GM18505 (cell line): ENCODE measurements at regions not wholly inside any gene's neighbourhood (a gene's known extent, or its start where the extent isn't known, plus 50 kb on each side); places are given as distances from the start of the nearest gene placed in this dataset.

Experiments used
- ATAC-seq: cut with Tn5 transposase; IDR thresholded peaks from one replicate; pipeline ENCODE4 v1.9.1; 2021; ENCODE audit not compliant: unreplicated experiment
- POLR2A ChIP-seq: IDR thresholded peaks from 4 replicates; pipeline ENCODE4 v1.6.1; 2011; ENCODE audit warnings: borderline replicate concordance; ENCODE audit not compliant: insufficient read depth, insufficient read length; ENCODE audit errors: extremely low read depth

DNA sequence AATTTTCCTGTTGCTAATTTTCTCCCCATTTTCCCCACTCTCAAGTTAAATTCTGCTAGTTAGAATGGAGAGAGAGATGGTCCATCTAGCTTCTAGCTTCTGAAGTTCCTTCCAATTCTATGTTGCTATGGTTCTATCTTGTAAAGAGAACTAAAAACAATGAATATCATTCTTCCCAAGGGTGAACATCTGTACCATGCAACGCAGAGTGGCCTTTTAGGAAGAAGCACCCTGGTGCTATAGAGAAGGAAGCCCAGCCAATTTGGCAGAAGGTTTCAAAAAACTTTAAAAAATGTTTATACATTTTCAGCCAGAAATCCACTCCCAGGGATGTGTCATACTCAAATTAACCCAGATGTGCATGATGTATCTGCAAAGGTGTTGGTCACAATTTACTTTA lies 149.1 kb downstream of the SEMA6D start:
- ATAC-seq: no peak

GRCh38 chr15:47870300-47870955 lies 153.1 kb downstream of the SEMA6D start:
- ATAC-seq: no peak
- TF ChIP-seq POLR2A: no peak

More for the DNA sequence above, 149.1 kb downstream of the SEMA6D start:
- no peak for TF ChIP-seq POLR2A

GRCh38 chr15:47870956-47871625 lies 153.8 kb downstream of the SEMA6D start:
- ATAC-seq: no peak
- TF ChIP-seq POLR2A: no peak

DNA sequence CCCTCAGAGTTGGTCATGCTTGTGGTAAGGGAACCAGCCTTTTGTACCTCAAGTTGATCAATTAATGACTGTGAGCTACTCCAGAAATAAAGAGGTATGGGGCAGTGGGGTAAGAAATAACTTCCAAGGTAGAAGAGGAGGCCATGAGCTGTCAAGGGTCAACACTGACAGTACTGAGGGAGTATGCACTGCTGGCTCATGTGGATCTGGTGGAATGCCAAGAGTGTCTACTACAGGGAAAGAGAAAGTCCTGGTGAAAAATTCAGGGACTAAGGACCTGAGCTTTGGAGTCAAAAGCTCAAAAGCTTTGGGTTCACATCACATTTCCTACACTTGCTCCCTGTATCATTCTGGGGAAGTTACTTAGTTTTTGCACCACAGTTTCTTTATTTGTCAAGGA lies 154.9 kb downstream of the SEMA6D start:
- TF ChIP-seq POLR2A: no peak
- ATAC-seq: no peak

GRCh38 chr15:47872869-47873432 lies 155.6 kb downstream of the SEMA6D start:
- ATAC-seq: no peak
- no peak for TF ChIP-seq POLR2A

- ATAC-seq: no peak
- TF ChIP-seq POLR2A: no peak
Measured at GRCh38 chr15:47876986-47877385, 159.7 kb downstream of the SEMA6D start.

DNA sequence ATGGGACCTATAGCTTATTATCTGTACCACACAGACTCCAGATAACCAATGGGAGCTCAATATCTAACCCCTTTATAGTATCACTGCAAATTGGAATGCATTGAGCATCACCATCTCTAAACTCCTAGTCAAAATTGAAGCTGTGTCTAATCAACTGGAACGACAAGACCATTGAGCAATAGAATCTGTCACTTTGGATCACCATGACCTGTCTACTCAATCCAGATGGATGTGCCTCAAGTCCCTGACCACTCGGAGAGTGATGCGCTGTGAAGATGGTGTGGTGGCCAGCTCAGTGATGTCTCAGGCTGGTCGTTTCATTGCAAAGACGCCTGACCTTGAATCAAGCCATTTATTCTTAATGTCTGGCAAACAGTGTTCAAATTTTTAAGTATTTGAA lies 160.5 kb downstream of the SEMA6D start:
- TF ChIP-seq POLR2A: no peak
- no peak for ATAC-seq

- ATAC-seq: no peak
- no peak for TF ChIP-seq POLR2A
Measured at GRCh38 chr15:47885920-47886319, 168.6 kb downstream of the SEMA6D start.

DNA sequence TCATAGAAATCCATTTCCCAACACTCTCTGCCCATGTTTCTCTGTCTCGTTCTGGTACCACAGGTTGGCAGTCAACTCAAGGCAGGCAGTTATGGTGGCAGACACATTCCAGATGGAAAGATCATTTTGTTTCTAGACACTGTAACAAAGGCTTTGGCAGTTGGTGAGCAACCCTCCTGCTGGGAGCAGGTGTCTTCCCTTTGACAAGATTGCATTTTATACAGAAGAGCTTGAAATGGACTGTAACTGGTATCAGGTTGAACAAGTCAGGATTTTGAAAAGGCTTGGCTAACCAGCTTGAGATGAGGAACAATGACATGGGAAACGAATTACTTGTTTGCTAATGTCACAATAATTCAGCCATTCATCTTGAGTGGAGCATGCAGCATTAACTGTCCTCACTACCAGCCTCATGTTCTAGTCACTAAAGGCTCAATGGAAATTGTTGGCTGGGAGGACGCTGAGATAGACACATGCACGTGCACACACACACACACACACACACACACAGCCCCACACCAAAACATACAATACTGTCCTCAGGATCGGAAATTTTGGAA lies 170.0 kb downstream of the SEMA6D start:
- no peak for ATAC-seq

DNA sequence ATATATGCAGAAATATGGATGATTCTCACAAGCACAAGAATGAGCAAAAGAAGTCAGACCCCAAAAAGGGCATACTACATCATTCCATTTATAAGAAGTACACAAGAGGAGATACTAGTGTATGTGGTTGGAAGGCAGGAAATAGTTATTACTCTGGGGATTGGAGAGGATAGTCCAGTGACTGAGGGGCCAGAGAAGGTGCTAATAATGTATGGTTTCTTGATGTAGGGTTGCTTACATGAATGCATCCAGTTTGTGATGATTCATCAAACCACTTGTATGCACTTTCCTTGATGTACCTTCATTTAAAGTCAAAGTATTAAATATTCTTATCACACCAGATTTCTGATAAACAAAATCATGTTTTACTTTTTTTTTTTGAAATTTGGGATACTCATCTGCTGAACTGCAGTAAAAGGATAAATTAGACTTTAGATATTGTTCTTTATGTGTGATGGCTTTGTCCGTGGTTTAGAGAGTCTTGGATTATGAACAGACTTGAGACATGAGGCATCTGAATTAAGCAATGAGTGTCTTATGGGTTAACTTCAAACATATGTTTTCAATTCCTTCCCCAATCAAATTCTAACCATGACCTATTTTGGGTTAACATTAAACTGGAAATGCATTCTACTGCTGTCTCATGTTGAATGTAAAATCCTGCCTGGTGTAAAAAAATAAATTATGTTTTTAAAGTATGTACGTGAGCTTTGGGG lies 171.2 kb downstream of the SEMA6D start:
- ATAC-seq: no peak

More for the DNA sequence above, 170.0 kb downstream of the SEMA6D start:
- TF ChIP-seq POLR2A: no peak

DNA sequence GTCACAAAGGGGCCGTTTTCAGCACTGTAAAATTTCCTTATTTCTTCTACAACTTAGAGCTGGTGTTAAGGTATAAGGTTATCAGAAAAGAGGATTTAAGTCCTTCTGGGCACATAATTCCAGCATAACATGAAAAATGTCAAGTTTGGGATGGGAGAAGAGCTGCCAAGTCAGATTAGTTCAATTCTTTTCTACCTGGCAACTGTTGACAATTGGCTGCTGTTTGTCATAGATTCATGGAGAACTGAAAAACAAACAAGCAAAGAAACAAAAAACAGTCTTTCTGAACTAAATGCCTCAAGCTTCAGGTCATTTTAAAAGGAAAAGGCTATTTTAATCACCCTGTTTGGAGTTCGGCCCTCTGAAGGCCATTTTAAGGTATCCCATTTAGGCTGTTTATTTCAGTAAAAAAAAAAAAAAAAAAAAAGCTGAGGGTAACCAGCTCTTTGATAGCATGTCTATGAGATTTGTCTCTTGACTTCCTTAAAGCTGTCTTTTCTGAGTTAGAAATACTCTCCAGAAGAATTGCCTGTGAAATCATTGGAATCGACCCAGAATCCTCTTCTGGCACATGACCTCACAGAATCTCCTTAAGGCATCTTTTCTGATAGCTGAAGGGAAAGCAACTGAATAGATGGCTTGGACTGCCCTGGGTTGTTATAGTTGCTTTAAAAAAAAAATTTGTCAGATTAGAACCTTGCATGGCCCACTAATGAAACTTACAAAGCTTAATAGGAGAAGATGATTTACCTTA lies 173.3 kb downstream of the SEMA6D start:
- ATAC-seq: no peak
- TF ChIP-seq POLR2A: no peak

More for the DNA sequence above, 171.2 kb downstream of the SEMA6D start:
- TF ChIP-seq POLR2A: no peak

DNA sequence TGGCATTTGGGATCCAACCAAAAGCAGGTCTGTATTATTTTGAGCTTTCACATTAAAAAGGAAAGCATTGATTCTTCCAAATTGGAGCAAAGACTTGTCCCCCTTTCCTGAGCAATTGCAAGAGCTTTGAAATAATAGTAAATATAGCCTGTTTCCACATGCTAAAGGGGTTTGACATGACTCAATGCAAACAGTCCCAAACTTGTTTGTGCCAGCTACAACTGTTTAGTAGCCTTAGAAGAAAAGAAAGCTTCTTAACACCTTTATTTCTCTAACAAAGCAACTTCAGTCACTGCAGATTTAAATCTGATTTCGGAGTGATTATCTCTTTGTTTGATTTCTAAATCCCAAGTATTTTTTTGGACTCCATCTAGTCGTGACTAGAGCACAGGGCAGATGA lies 180.2 kb downstream of the SEMA6D start:
- ATAC-seq: no peak
- no peak for TF ChIP-seq POLR2A

- ATAC-seq: no peak
- TF ChIP-seq POLR2A: no peak
Measured at GRCh38 chr15:47900751-47901150, 183.4 kb downstream of the SEMA6D start.

- TF ChIP-seq POLR2A: no peak
Measured at GRCh38 chr15:47903368-47903767, 186.1 kb downstream of the SEMA6D start.

More at GRCh38 chr15:47903368-47903767, 186.1 kb downstream of the SEMA6D start:
- ATAC-seq: no peak
